Neural cell (in vitro differentiated cells): ENCODE measurements at regions not wholly inside any gene's neighbourhood (a gene's known extent, or its start where the extent isn't known, plus 50 kb on each side); places are given as distances from the start of the nearest gene placed in this dataset.

Experiments used
- CTCF ChIP-seq: fragments of 450-650 bp; IDR thresholded peaks from 2 replicates; pipeline ENCODE4 v1.5.1; 2014; ENCODE audit warnings: antibody characterized with exemption, mild to moderate bottlenecking, moderate library complexity; ENCODE audit not compliant: poor library complexity, severe bottlenecking
- EP300 ChIP-seq: fragments of 450-650 bp; conservative IDR thresholded peaks from 2 replicates; pipeline ENCODE4 v1.6.1; 2014; ENCODE audit warnings: antibody characterized with exemption, mild to moderate bottlenecking, moderate library complexity; ENCODE audit not compliant: poor library complexity, severe bottlenecking
- EZH2 ChIP-seq: fragments of 200-600, 300-800 bp; shearing (Covaris generic), sonication (generic); IDR thresholded peaks from 2 replicates; pipeline ENCODE4 v1.6.1; 2014; ENCODE audit warnings: antibody characterized with exemption, low read length, borderline replicate concordance, mild to moderate bottlenecking; ENCODE audit not compliant: insufficient read depth, poor library complexity, severe bottlenecking
- SMC3 ChIP-seq: fragments of 450-650 bp; conservative IDR thresholded peaks from 2 replicates; pipeline ENCODE4 v1.6.1; 2014; ENCODE audit warnings: antibody characterized with exemption, mild to moderate bottlenecking, moderate library complexity; ENCODE audit not compliant: poor library complexity
- TAF1 ChIP-seq: IDR thresholded peaks from 2 replicates; pipeline ENCODE4 v1.6.1; 2012; ENCODE audit warnings: low read depth

GRCh38 chr4:149901128-149901527 is 85.5 kb upstream of the IQCM start:
- TF ChIP-seq CTCF (no peak), SMC3 (no peak), EZH2 (no peak), EP300 (no peak), TAF1 (no peak)
